ENCODE measurements at regions not wholly inside any gene's neighbourhood (a gene's known extent, or its start where the extent isn't known, plus 50 kb on each side); places are given as distances from the start of the nearest gene placed in this dataset.

- ATAC-seq, result no peak
- 21% methylated on average over 4 of the region's 5 CpGs for WGBS (ENCODE audit: missing lambda C conversion rate)
- H3K4me1 ChIP-seq, result no peaks in the 10 kb centered on the region
- POLR2A ChIA-PET, result no interaction called here
- H3K27ac ChIP-seq, result no peak overlapping the region
- CTCF ChIA-PET, result no interaction called here
- H3K4me3 ChIP-seq, result no peak overlapping the region
- H3K9me3 ChIP-seq, result no peaks in the 10 kb centered on the region
- no peak for DNase-seq (ENCODE audit: low read depth in 1 of 2, low spot score in 1 of 2)
- H3K4me2 ChIP-seq, result no peak overlapping the region
- no peak for TF ChIP-seq RNF2 (IDR thresholded peaks at IDR 0.05; ENCODE audit: borderline replicate concordance, low read depth)
- no peak for TF ChIP-seq HDAC2 (IDR thresholded peaks at IDR 0.05)
- no peak for TF ChIP-seq CBX2 (IDR thresholded peaks at IDR 0.05; ENCODE audit: borderline replicate concordance, low read depth)
- no peak for TF ChIP-seq HES2 (IDR thresholded peaks at IDR 0.05)
- TF ChIP-seq BCL3 (IDR thresholded peaks at IDR 0.05), result no peak
- no peak for TF ChIP-seq USF2 (IDR thresholded peaks at IDR 0.05)
- no peak for TF ChIP-seq ZC3H11A (IDR thresholded peaks at IDR 0.05)
- FAIRE-seq, result no peak
These were observed 267.8 kb downstream of the STIM2 start for GRCh38 chr4:27128443-27128842.

- TF ChIP-seq JUNB (IDR thresholded peaks at IDR 0.05) (no peak), RARB (CRISPR knock-in tag; IDR thresholded peaks at IDR 0.05) (no peak), HES2 (IDR thresholded peaks at IDR 0.05) (no peak), RNF2 (IDR thresholded peaks at IDR 0.05; ENCODE audit: borderline replicate concordance, low read depth) (no peak), TP53 (CRISPR knock-in tag; IDR thresholded peaks at IDR 0.05) (no peak), FOSB (CRISPR knock-in tag; IDR thresholded peaks at IDR 0.05) (no peak), MYC (IDR thresholded peaks at IDR 0.05; ENCODE audit: borderline replicate concordance, low read length) (no peak), POLR2A (IDR thresholded peaks at IDR 0.05; ENCODE audit: low read length) (no peak), CEBPB (IDR thresholded peaks at IDR 0.05) (no peak), HOXA7 (CRISPR knock-in tag; IDR thresholded peaks at IDR 0.05) (no peak), EHMT2 (IDR thresholded peaks at IDR 0.05; ENCODE audit: low read depth) (no peak), HDAC2 (IDR thresholded peaks at IDR 0.05) (no peak), ZSCAN20 (CRISPR knock-in tag; IDR thresholded peaks at IDR 0.05) (no peak), HOXB5 (CRISPR knock-in tag; IDR thresholded peaks at IDR 0.05) (no peak), ELK1 (IDR thresholded peaks at IDR 0.05; ENCODE audit: low read depth, low read length) (no peak), KDM5A (IDR thresholded peaks at IDR 0.05) (no peak)
- Histone ChIP-seq H3K27ac (no peak overlapping the region), H3K4me2 (no peak overlapping the region), H3K4me1 (no peaks in the 10 kb centered on the region), H3K4me3 (no peak overlapping the region), H3K9me3 (no peaks in the 10 kb centered on the region)
- 4% methylated on average over 7 of the region's 7 CpGs for WGBS (ENCODE audit: missing lambda C conversion rate)
- ChIA-PET CTCF (no interaction called here), POLR2A (no interaction called here)
- FAIRE-seq (no peak), DNase-seq (ENCODE audit: low read depth in 1 of 2, low spot score in 1 of 2) (no peak), ATAC-seq (no peak)
These were observed 269.3 kb downstream of the STIM2 start for GRCh38 chr4:27129871-27130366.

- no peaks in the 10 kb centered on the region for H3K4me1 ChIP-seq
- 95% methylated on average over 1 of the region's 1 CpG for WGBS (ENCODE audit: missing lambda C conversion rate)
- H3K4me3 ChIP-seq, result no peak overlapping the region
- H3K9me3 ChIP-seq, result no peaks in the 10 kb centered on the region
- no peak overlapping the region for H3K27ac ChIP-seq
- no peak overlapping the region for H3K4me2 ChIP-seq
- FAIRE-seq (no peak), ATAC-seq (no peak), DNase-seq (ENCODE audit: low read depth in 1 of 2, low spot score in 1 of 2) (no peak)
- POLR2A ChIA-PET, result no interaction called here
- CTCF ChIA-PET, result no interaction called here
- TF ChIP-seq BCL3 (IDR thresholded peaks at IDR 0.05) (no peak), ESRRA (IDR thresholded peaks at IDR 0.05; ENCODE audit: borderline replicate concordance, low read length) (no peak), ZNF302 (CRISPR knock-in tag; IDR thresholded peaks at IDR 0.05) (no peak), FOSB (CRISPR knock-in tag; IDR thresholded peaks at IDR 0.05) (no peak), ZSCAN20 (CRISPR knock-in tag; IDR thresholded peaks at IDR 0.05) (no peak), TP53 (CRISPR knock-in tag; IDR thresholded peaks at IDR 0.05) (no peak), CHD2 (IDR thresholded peaks at IDR 0.05; ENCODE audit: low read length, partially characterized antibody) (no peak), RCOR1 (IDR thresholded peaks at IDR 0.05; ENCODE audit: low read depth, low read length) (no peak), RNF2 (IDR thresholded peaks at IDR 0.05; ENCODE audit: borderline replicate concordance, low read depth) (no peak), HOXA7 (CRISPR knock-in tag; IDR thresholded peaks at IDR 0.05) (no peak), CBX8 (IDR thresholded peaks at IDR 0.05) (no peak), MYC (IDR thresholded peaks at IDR 0.05; ENCODE audit: borderline replicate concordance, low read length) (no peak), CTCF (IDR thresholded peaks at IDR 0.05) (no peak), CBX2 (IDR thresholded peaks at IDR 0.05; ENCODE audit: borderline replicate concordance, low read depth) (no peak), KDM5A (IDR thresholded peaks at IDR 0.05) (no peak), EP300 (IDR thresholded peaks at IDR 0.05) (no peak), RAD21 (conservative IDR thresholded peaks at IDR 0.05 in 1 of 2, IDR thresholded peaks at IDR 0.05 in 1 of 2) (no peak)
These were observed 271.9 kb downstream of the STIM2 start for GRCh38 chr4:27132497-27132896.
